LNCAP (cell line): ENCODE measurements at regions not wholly inside any gene's neighbourhood (a gene's known extent, or its start where the extent isn't known, plus 50 kb on each side); places are given as distances from the start of the nearest gene placed in this dataset.

Experiments
- CTCF ChIP-seq: fragments of 450-650 bp; IDR thresholded peaks from 2 replicates; pipeline ENCODE4 v1.5.1; 2017; ENCODE audit warnings: mild to moderate bottlenecking

- no peak for TF ChIP-seq CTCF
Observed at GRCh38 chr2:198873503-198874471, 584.0 kb downstream of the SATB2 start.

GRCh38 chr2:198863655-198864054, 594.1 kb downstream of the SATB2 start:
- TF ChIP-seq CTCF: no peak

GRCh38 chr2:198861080-198861479, 596.7 kb downstream of the SATB2 start:
- TF ChIP-seq CTCF: no peak

GRCh38 chr2:198857246-198857645, 600.5 kb downstream of the SATB2 start:
- no peak for TF ChIP-seq CTCF

GRCh38 chr2:198852248-198852647, 605.5 kb downstream of the SATB2 start:
- no peak for TF ChIP-seq CTCF

GRCh38 chr2:198825534-198825933, 632.2 kb downstream of the SATB2 start:
- TF ChIP-seq CTCF: no peak

GRCh38 chr2:198817536-198817935, 640.2 kb downstream of the SATB2 start:
- no peak for TF ChIP-seq CTCF
